Muscle layer of colon (tissue), 2 donors: ENCODE measurements at regions not wholly inside any gene's neighbourhood (a gene's known extent, or its start where the extent isn't known, plus 50 kb on each side); places are given as distances from the start of the nearest gene placed in this dataset.

Experiments used
- H3K27ac ChIP-seq: one replicate; pipeline ENCODE4 v1.7.0; 2013; ENCODE audit warnings: low read depth, mild to moderate bottlenecking, low read length, moderate library complexity
- H3K27me3 ChIP-seq, 2 donors: one replicate each; pipeline ENCODE4 v1.7.0; 2013; ENCODE audit warnings: low read length in 2 of 2, mild to moderate bottlenecking in 2 of 2; ENCODE audit not compliant: insufficient read depth in 2 of 2, control insufficient read depth in 1 of 2
- H3K36me3 ChIP-seq: one replicate; pipeline ENCODE4 v1.7.0; 2013; ENCODE audit warnings: mild to moderate bottlenecking, low read length; ENCODE audit not compliant: insufficient read depth
- H3K4me1 ChIP-seq: one replicate; pipeline ENCODE4 v1.7.0; 2013; ENCODE audit warnings: mild to moderate bottlenecking, low read length; ENCODE audit not compliant: insufficient read depth
- H3K4me3 ChIP-seq, 2 donors: one replicate each; pipeline ENCODE4 v1.7.0; 2013; ENCODE audit warnings: low read length in 2 of 2, low read depth in 1 of 2, mild to moderate bottlenecking in 1 of 2, moderate library complexity in 1 of 2
- H3K9ac ChIP-seq: one replicate; pipeline ENCODE4 v1.7.0; 2013; ENCODE audit warnings: low read length
- H3K9me3 ChIP-seq: one replicate; pipeline ENCODE4 v1.7.0; 2013; ENCODE audit warnings: mild to moderate bottlenecking, low read length
- donor health status: abdominal sarcoma.
- donor health status: Adenocarcinoma of cecum.

- Histone ChIP-seq H3K27ac (no peak overlapping the region), H3K36me3 (no peaks in the 10 kb centered on the region), H3K4me1 (no peaks in the 10 kb centered on the region), H3K27me3 (no peaks in the 10 kb centered on the region), H3K9me3 (peaks cover 6% of the 10 kb centered on the region), H3K4me3 (no peak overlapping the region), H3K9ac (no peak overlapping the region)
Observed at GRCh38 chr5:6321078-6321477, 57.3 kb downstream of the MED10 start.

GRCh38 chr5:6319116-6319515 is 59.2 kb downstream of the MED10 start:
- peaks cover 6% of the 10 kb centered on the region for H3K9me3 ChIP-seq
- no peak overlapping the region for H3K4me3 ChIP-seq
- H3K9ac ChIP-seq, result no peak overlapping the region
- H3K27ac ChIP-seq, result no peak overlapping the region
- H3K4me1 ChIP-seq, result no peaks in the 10 kb centered on the region
- H3K36me3 ChIP-seq, result no peaks in the 10 kb centered on the region
- no peaks in the 10 kb centered on the region for H3K27me3 ChIP-seq

- Histone ChIP-seq H3K9ac (no peak overlapping the region), H3K36me3 (no peaks in the 10 kb centered on the region), H3K9me3 (peaks cover 6% of the 10 kb centered on the region), H3K4me3 (no peak overlapping the region), H3K27ac (no peak overlapping the region), H3K4me1 (no peaks in the 10 kb centered on the region), H3K27me3 (no peaks in the 10 kb centered on the region)
Observed at GRCh38 chr5:6317116-6317798, 61.1 kb downstream of the MED10 start.

- Histone ChIP-seq H3K27me3 (no peaks in the 10 kb centered on the region), H3K4me3 (no peak overlapping the region), H3K27ac (no peak overlapping the region), H3K4me1 (no peaks in the 10 kb centered on the region), H3K9me3 (peaks cover under 1% of the 10 kb centered on the region), H3K9ac (no peak overlapping the region), H3K36me3 (no peaks in the 10 kb centered on the region)
Observed at GRCh38 chr5:6315580-6315979, 62.8 kb downstream of the MED10 start.

- no peak overlapping the region for H3K27ac ChIP-seq
- no peaks in the 10 kb centered on the region for H3K4me1 ChIP-seq
- H3K27me3 ChIP-seq, result no peaks in the 10 kb centered on the region
Observed at GRCh38 chr5:6311568-6312501, 66.5 kb downstream of the MED10 start.

GRCh38 chr5:6309949-6310348 is 68.4 kb downstream of the MED10 start:
- H3K4me1 ChIP-seq, result no peaks in the 10 kb centered on the region
- no peaks in the 10 kb centered on the region for H3K27me3 ChIP-seq
- no peak overlapping the region for H3K9ac ChIP-seq
- H3K27ac ChIP-seq, result no peak overlapping the region
- no peaks in the 10 kb centered on the region for H3K36me3 ChIP-seq
- H3K9me3 ChIP-seq, result no peaks in the 10 kb centered on the region
- H3K4me3 ChIP-seq, result no peak overlapping the region

More at GRCh38 chr5:6311568-6312501, 66.5 kb downstream of the MED10 start:
- Histone ChIP-seq H3K4me3 (no peak overlapping the region), H3K36me3 (no peaks in the 10 kb centered on the region), H3K9ac (no peak overlapping the region), H3K9me3 (no peaks in the 10 kb centered on the region)

- Histone ChIP-seq H3K36me3 (no peaks in the 10 kb centered on the region), H3K9me3 (no peaks in the 10 kb centered on the region), H3K9ac (no peak overlapping the region), H3K4me1 (no peaks in the 10 kb centered on the region), H3K4me3 (no peak overlapping the region), H3K27ac (no peak overlapping the region), H3K27me3 (no peaks in the 10 kb centered on the region)
Observed at GRCh38 chr5:6308683-6309082, 69.7 kb downstream of the MED10 start.

- no peaks in the 10 kb centered on the region for H3K36me3 ChIP-seq
- no peaks in the 10 kb centered on the region for H3K9me3 ChIP-seq
- no peaks in the 10 kb centered on the region for H3K4me1 ChIP-seq
- no peaks in the 10 kb centered on the region for H3K27me3 ChIP-seq
- no peak overlapping the region for H3K9ac ChIP-seq
- H3K27ac ChIP-seq, result no peak overlapping the region
- no peak overlapping the region for H3K4me3 ChIP-seq
Observed at GRCh38 chr5:6307304-6307703, 71.0 kb downstream of the MED10 start.

GRCh38 chr5:6305853-6306252 is 72.5 kb downstream of the MED10 start:
- H3K27ac ChIP-seq, result no peak overlapping the region
- H3K9ac ChIP-seq, result no peak overlapping the region
- no peaks in the 10 kb centered on the region for H3K9me3 ChIP-seq
- no peaks in the 10 kb centered on the region for H3K36me3 ChIP-seq
- no peaks in the 10 kb centered on the region for H3K4me1 ChIP-seq
- H3K27me3 ChIP-seq, result no peaks in the 10 kb centered on the region
- H3K4me3 ChIP-seq, result no peak overlapping the region

- no peaks in the 10 kb centered on the region for H3K9me3 ChIP-seq
- H3K4me3 ChIP-seq, result no peak overlapping the region
- no peaks in the 10 kb centered on the region for H3K36me3 ChIP-seq
- H3K27me3 ChIP-seq, result no peaks in the 10 kb centered on the region
- no peak overlapping the region for H3K9ac ChIP-seq
- no peaks in the 10 kb centered on the region for H3K4me1 ChIP-seq
- H3K27ac ChIP-seq, result no peak overlapping the region
Observed at GRCh38 chr5:6302684-6303083, 75.7 kb downstream of the MED10 start.

GRCh38 chr5:6302075-6302474 is 76.3 kb downstream of the MED10 start:
- no peaks in the 10 kb centered on the region for H3K9me3 ChIP-seq
- no peak overlapping the region for H3K4me3 ChIP-seq
- no peaks in the 10 kb centered on the region for H3K27me3 ChIP-seq
- H3K27ac ChIP-seq, result no peak overlapping the region
- no peaks in the 10 kb centered on the region for H3K36me3 ChIP-seq
- H3K4me1 ChIP-seq, result no peaks in the 10 kb centered on the region
- H3K9ac ChIP-seq, result no peak overlapping the region
